Skeletal muscle cell (primary cell): ENCODE measurements at regions not wholly inside any gene's neighbourhood (a gene's known extent, or its start where the extent isn't known, plus 50 kb on each side); places are given as distances from the start of the nearest gene placed in this dataset.

Experiments
- DNase-seq: peaks from one replicate; pipeline ENCODE4 v3.0.0-alpha.2; 2010; ENCODE audit warnings: low read depth
- H3K4me3 ChIP-seq: 2 replicates; pipeline ENCODE4 v1.5.1; 2011; ENCODE audit warnings: low read depth, mild to moderate bottlenecking, control low read depth, low read length, moderate library complexity

GRCh38 chr11:35076201-35077100 is 62.5 kb upstream of the CD44 start:
- H3K4me3 ChIP-seq: no peak overlapping the region
- DNase-seq: no peak

GRCh38 chr11:35077709-35078469 is 61.1 kb upstream of the CD44 start:
- peak; percentile 54 for DNase-seq
- no peak overlapping the region for H3K4me3 ChIP-seq

- no peak for DNase-seq
- no peak overlapping the region for H3K4me3 ChIP-seq
Measured at GRCh38 chr11:35078470-35078735, 60.6 kb upstream of the CD44 start.

DNA sequence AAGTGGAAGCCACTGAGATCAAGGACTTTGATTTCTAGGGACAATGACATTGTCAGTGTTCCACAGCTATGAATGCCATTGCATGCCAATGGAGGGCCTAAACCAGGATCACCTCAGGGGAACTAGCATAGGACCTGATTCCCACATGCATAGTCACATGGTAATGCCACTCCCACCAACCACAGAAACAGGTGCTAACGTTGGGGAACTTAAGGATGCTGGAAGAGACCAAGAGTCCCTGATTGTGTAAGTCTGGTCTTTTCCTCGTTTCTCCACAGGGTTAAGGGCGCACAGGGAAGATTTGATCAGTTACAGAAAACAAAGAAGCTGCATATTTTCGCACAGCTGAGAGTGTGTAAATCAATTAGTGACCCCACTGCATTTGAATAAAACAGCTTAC is 59.4 kb upstream of the CD44 start:
- no peak for DNase-seq
- no peak overlapping the region for H3K4me3 ChIP-seq

DNA sequence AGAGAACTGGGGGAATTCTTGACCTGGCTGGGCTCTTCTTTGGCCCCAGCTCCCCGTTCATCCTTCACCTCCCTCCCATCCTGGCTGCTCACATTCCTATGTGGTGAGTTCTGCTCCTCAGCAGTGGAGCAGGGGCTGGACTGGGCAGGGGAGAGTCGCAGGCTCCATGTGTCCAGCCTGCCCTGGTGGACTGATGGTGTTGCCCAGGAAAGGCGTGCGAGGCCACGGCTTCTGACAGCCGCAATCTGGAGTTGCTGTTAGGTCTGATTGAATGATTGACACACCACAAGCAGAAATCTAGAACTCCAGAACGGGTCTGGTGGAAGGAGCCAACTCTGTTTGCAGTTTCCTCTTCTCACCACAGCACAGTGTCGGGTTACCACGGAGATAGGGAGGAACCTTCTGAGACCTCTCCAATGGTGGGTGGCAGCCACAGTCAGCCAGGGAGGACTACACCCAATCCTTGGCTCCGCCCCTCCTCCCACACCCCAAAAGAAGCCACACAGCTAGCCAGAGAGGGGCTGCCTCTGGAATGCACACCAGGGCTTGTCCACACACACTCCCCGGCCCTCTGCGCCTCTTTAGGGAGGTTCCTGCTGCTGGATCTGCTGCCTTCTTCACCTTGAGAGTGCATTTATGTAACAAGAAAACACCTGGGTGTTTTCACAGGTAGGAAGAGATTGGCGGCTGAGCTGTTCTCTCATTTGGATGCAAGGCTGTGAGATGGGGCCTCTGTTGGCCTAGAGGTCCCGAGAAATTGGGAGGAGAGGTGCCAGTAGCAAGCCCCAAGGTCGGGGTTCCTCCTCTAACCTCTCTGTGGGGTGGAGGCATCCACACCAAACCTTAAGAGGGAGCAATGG is 56.4 kb upstream of the CD44 start:
- no peak overlapping the region for H3K4me3 ChIP-seq
- no peak for DNase-seq

- DNase-seq: no peak
- no peak overlapping the region for H3K4me3 ChIP-seq
Measured at GRCh38 chr11:35083181-35083430, 55.9 kb upstream of the CD44 start.

DNA sequence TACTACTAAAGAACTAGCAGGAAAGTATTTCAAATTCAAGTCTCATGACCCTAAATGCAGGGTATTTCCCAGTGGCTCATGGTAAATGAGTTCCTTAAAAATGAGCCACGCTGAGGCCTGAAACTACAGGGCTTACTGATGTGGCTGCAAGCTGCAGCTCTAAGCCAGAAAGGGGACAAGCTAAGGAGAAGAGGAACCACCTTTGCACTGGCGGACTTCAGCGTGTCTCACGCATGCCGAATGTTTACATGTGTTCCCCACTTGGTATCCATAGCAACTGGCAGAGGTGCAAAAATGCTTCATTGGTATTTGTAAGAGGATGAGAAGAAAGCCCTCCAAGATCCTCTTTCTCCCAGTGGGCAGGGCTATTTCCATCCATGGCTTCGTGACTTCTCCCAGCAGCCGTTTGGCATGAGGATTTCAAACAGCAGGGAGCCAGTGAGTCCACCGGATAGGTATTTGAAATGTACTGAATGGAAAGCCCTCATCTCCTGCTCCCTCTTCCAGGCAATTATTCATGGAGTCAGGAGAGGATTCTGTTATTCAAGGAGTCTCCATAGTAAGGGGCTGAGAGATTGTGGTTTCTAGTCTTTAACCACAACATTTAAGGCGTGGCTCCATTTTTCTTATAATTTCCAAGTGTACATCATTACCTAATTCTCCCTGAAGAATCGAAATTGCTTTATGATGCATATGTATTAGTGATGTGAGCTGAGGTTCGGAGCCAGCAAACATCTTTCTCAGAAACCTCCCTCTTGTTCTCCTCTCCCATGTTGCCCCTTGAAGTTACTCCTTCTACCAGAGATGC is 55.3 kb upstream of the CD44 start:
- H3K4me3 ChIP-seq: no peak overlapping the region
- DNase-seq: peak; percentile 98

DNA sequence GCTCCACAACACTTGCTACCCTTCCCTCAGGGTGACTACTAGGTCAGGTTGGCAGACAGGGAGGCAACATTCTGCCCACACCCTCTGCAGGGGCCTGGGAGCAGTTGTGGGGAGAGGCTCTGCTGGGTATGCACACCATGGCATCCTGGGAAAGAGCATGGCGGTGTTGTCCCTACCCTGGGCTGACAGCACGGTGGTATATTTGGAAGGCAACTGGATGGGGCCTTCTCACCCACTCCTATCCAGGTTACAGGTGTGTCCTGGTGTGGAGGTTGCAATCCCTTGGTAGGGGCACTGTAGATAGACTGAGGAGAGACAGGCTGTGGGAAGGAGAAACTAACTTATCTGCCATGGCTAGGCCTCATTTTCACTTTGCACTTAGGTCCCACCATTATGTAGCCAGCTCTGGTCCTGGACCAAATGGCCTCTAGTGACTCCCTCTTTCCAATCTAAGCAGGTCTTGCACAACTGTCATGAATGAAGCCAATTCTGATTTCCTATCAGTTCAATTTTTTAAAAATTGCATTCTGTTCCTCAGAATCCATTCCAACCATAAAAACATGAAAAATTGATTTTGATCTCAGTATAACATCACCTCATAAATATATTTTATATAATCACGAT is 54.0 kb upstream of the CD44 start:
- no peak for DNase-seq
- no peak overlapping the region for H3K4me3 ChIP-seq

DNA sequence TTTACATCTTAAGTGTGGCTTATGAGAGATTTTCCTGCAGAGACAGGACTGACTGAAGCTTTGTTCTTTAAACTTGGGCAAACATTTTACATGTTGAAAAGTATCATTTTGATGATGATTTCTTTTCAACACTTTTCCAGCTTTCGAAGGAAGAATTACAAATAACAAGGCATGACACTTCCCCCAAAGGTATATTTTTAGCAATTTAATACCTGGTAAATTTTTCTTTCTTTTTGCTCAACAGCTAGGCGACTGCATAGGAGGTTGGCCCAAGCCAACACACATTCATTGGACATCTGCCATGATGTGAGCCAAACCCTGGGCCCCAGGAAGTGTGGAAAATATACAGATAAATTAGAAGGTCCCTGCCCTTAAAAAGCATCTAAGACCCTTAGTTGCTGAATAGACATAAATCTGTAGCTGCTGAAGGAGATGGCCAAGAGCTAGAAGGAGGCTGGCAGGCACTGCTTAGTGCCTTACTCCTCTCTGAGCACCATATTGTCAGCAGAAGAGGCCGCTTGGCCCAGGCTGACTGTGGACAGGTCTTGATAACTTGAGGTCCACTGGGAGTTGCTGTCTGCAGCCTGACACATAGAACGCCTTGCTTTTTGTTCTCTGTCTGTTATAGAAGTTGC is 53.3 kb upstream of the CD44 start:
- DNase-seq: no peak
- H3K4me3 ChIP-seq: no peak overlapping the region

- no peak for DNase-seq
- H3K4me3 ChIP-seq: no peak overlapping the region
Measured at GRCh38 chr11:35087648-35088047, 51.3 kb upstream of the CD44 start.

- H3K4me3 ChIP-seq: no peak overlapping the region
- no peak for DNase-seq
Measured at GRCh38 chr11:35088226-35088625, 50.7 kb upstream of the CD44 start.

DNA sequence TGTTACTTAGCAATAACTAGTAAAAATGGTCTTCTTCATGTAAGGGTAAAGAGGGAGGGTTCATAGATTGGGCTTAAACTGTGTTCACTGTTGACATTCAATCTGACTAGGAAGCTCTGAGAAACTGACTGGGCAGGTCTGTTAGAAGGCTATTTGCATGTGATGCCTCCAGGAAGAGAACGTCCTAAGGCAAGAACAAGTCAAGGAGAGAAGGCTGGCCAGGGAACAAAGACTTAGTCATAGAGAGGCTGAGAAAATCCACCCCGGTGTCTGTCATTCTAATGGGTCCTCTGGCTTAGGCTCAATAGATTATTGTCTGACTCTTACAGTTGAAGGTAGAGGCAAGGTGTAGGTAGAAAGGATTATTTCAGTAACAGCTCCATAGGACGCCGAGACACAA is 50.3 kb upstream of the CD44 start:
- no peak for DNase-seq
- no peak overlapping the region for H3K4me3 ChIP-seq
